ENCODE measurements at regions not wholly inside any gene's neighbourhood (a gene's known extent, or its start where the extent isn't known, plus 50 kb on each side); places are given as distances from the start of the nearest gene placed in this dataset.

DNA sequence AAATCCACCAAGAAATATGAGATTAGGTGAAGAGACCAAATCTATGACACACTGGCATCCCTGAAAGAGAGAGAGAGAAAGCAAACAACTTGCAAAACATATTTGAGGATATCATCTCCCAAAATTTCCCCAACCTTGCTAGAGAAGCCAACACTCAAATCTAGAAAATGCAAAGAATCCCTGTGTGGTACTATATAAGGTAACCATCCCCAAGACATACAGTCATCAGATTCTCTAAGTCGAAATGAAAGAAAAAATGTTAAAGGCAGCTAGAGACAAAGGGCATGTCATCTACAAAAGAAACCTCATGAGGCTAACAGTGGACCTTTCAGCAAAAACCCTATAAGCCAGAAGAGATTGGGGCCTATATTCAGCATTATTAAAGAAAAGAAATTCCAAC lies 622.1 kb upstream of the LMCD1 start:
- H3K9me3 ChIP-seq (ENCODE audit: control extremely low read depth in 1 of 5, control insufficient read depth in 4 of 5, insufficient read depth in 2 of 5, low read depth in 1 of 5, low read length in 4 of 5), result peaks cover 0 to 25% (median 10%) of the 10 kb centered on the region in 5 experiments
- no peak overlapping the region for H3K27ac ChIP-seq (ENCODE audit: insufficient read depth in 1 of 2, low read depth in 1 of 2, low read length in 2 of 2, poor library complexity in 1 of 2, severe bottlenecking in 2 of 2)
- H3K36me3 ChIP-seq (ENCODE audit: control insufficient read depth in 4 of 4, insufficient read depth in 4 of 4, low read length in 3 of 4), result no peaks in the 10 kb centered on the region
- H3K4me1 ChIP-seq (ENCODE audit: control extremely low read depth in 1 of 4, control insufficient read depth in 4 of 4, insufficient read depth in 4 of 4, low read length in 3 of 4), result peaks cover 0 to 5% (median 2%) of the 10 kb centered on the region in 4 experiments
- no peak overlapping the region for H3K4me3 ChIP-seq (ENCODE audit: control insufficient read depth in 1 of 7, extremely low read depth in 1 of 7, insufficient read depth in 4 of 7, low read depth in 2 of 7, low read length in 6 of 7)
- POLR2A ChIA-PET, result no interaction called here
- peaks cover 0 to 62% (median 30%) of the 10 kb centered on the region in 5 experiments for H3K27me3 ChIP-seq (replicated peaks in 2 of 5; ENCODE audit: control insufficient read depth in 4 of 5, insufficient read depth in 5 of 5, low read length in 4 of 5)
- no peak for DNase-seq
- CTCF ChIA-PET, result no interaction called here
- no CpG with 5 or more reads among the region's 1 CpG for WGBS (ENCODE audit: insufficient coverage)

DNA sequence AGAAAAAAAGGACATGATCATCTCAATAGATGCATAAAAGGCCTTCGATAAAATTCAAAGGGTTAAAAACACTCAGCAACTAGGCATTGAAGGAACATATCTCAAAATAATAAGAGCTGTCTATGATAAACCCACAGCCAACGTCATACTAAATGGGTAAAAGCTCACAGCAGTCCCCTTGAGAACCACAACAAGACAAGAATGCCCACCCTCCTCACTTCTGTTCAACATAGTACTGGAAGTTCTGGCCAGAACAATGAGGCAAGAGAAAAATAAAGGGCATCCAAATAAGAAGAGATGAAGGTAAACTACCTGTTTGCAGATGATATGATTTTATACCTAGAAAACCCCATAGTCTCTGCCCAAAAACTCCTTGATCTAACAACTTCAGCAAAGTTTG lies 619.7 kb upstream of the LMCD1 start:
- POLR2A ChIA-PET, result no interaction called here
- Histone ChIP-seq H3K36me3 (ENCODE audit: control insufficient read depth in 4 of 4, insufficient read depth in 4 of 4, low read length in 3 of 4) (no peaks in the 10 kb centered on the region), H3K27me3 (replicated peaks in 2 of 5; ENCODE audit: control insufficient read depth in 4 of 5, insufficient read depth in 5 of 5, low read length in 4 of 5) (peaks cover 0 to 62% (median 27%) of the 10 kb centered on the region in 5 experiments), H3K9me3 (ENCODE audit: control extremely low read depth in 1 of 5, control insufficient read depth in 4 of 5, insufficient read depth in 2 of 5, low read depth in 1 of 5, low read length in 4 of 5) (peaks cover 0 to 36% (median 10%) of the 10 kb centered on the region in 5 experiments), H3K4me3 (ENCODE audit: control insufficient read depth in 1 of 7, extremely low read depth in 1 of 7, insufficient read depth in 4 of 7, low read depth in 2 of 7, low read length in 6 of 7) (no peak overlapping the region), H3K27ac (ENCODE audit: insufficient read depth in 1 of 2, low read depth in 1 of 2, low read length in 2 of 2, poor library complexity in 1 of 2, severe bottlenecking in 2 of 2) (no peak overlapping the region), H3K4me1 (ENCODE audit: control extremely low read depth in 1 of 4, control insufficient read depth in 4 of 4, insufficient read depth in 4 of 4, low read length in 3 of 4) (peaks cover 0 to 1% (median under 1%) of the 10 kb centered on the region in 4 experiments)
- no peak for DNase-seq
- WGBS (ENCODE audit: insufficient coverage), result 100% methylated on average over 2 of the region's 2 CpGs
- CTCF ChIA-PET, result no interaction called here

DNA sequence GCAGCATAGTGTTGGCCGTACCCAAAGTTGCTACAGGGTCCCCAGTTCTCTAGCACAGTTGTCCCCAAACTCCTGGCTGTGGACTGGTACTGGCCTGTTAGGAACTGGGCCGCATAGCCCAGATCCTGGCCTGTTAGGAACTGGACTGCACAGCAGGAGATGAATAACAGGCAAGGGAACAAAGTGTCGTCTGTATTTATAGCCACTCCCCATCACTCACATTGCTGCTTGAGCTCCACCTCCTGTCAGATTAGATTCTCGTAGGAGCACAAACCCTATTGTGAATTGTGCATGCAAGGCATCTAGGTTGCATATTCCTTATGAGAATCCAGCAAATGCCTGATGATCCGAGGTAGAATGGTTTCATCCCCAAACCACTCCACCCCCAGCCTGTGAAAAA lies 604.0 kb upstream of the LMCD1 start:
- no peaks in the 10 kb centered on the region for H3K4me1 ChIP-seq (ENCODE audit: control extremely low read depth in 1 of 4, control insufficient read depth in 4 of 4, insufficient read depth in 4 of 4, low read length in 3 of 4)
- WGBS (ENCODE audit: insufficient coverage), result 73% methylated on average over 5 of the region's 5 CpGs
- no peaks in the 10 kb centered on the region for H3K36me3 ChIP-seq (ENCODE audit: control insufficient read depth in 4 of 4, insufficient read depth in 4 of 4, low read length in 3 of 4)
- H3K4me3 ChIP-seq (ENCODE audit: control insufficient read depth in 1 of 7, extremely low read depth in 1 of 7, insufficient read depth in 4 of 7, low read depth in 2 of 7, low read length in 6 of 7), result no peak overlapping the region
- H3K27ac ChIP-seq (ENCODE audit: insufficient read depth in 1 of 2, low read depth in 1 of 2, low read length in 2 of 2, poor library complexity in 1 of 2, severe bottlenecking in 2 of 2), result no peak overlapping the region
- peaks cover 0 to 5% (median 0%) of the 10 kb centered on the region in 5 experiments for H3K9me3 ChIP-seq (ENCODE audit: control extremely low read depth in 1 of 5, control insufficient read depth in 4 of 5, insufficient read depth in 2 of 5, low read depth in 1 of 5, low read length in 4 of 5)
- DNase-seq, result no peak
- CTCF ChIA-PET, result no interaction called here
- peaks cover 0 to 2% (median 0%) of the 10 kb centered on the region in 5 experiments for H3K27me3 ChIP-seq (replicated peaks in 2 of 5; ENCODE audit: control insufficient read depth in 4 of 5, insufficient read depth in 5 of 5, low read length in 4 of 5)
- POLR2A ChIA-PET, result no interaction called here

DNA sequence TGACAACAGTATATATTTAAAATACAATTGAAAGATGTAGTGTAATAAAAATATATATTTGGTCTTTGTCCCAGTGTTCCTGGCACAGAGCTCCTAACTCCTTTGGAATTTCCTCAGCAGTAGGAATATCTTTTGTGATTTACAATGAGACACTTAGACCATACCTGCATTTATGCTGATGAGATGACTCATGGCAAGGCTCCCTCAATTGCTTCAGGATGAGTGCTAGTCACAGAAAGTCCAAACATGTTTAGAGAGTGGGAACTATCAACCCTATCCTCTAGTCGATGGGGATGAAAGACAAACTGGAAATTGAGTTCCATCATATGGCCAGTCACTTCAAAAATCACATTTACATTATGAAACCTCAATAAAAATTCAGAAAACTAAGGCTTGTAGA lies 588.3 kb upstream of the LMCD1 start:
- peaks cover 0 to 2% (median 0%) of the 10 kb centered on the region in 5 experiments for H3K9me3 ChIP-seq (ENCODE audit: control extremely low read depth in 1 of 5, control insufficient read depth in 4 of 5, insufficient read depth in 2 of 5, low read depth in 1 of 5, low read length in 4 of 5)
- POLR2A ChIA-PET, result no interaction called here

DNA sequence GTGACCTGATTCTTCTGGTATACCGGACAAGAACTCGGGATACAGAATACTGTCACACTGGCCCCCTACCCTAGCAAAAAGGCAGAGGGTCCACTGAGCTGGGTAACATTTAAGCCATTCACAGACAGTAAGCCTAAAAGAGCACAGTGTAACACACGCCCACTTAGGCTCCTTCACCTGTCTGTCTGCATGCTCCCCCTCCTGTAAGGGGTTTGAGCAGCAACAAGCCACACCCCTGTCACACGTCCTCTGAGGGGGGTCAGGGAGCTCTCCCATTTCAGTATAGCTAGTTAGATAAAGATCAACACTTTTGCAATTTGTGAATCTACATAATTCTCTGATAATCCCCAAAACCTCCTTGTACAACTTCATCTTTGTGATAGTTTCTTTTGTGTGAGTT lies 586.3 kb upstream of the LMCD1 start:
- H3K4me1 ChIP-seq (ENCODE audit: control extremely low read depth in 1 of 4, control insufficient read depth in 4 of 4, insufficient read depth in 4 of 4, low read length in 3 of 4), result no peaks in the 10 kb centered on the region
- POLR2A ChIA-PET, result no interaction called here
- CTCF ChIA-PET, result no interaction called here
- no peak overlapping the region for H3K27ac ChIP-seq (ENCODE audit: insufficient read depth in 1 of 2, low read depth in 1 of 2, low read length in 2 of 2, poor library complexity in 1 of 2, severe bottlenecking in 2 of 2)
- peaks cover 0 to 2% (median 0%) of the 10 kb centered on the region in 5 experiments for H3K9me3 ChIP-seq (ENCODE audit: control extremely low read depth in 1 of 5, control insufficient read depth in 4 of 5, insufficient read depth in 2 of 5, low read depth in 1 of 5, low read length in 4 of 5)
- no peak for DNase-seq
- no peaks in the 10 kb centered on the region for H3K36me3 ChIP-seq (ENCODE audit: control insufficient read depth in 4 of 4, insufficient read depth in 4 of 4, low read length in 3 of 4)
- no peak overlapping the region for H3K4me3 ChIP-seq (ENCODE audit: control insufficient read depth in 1 of 7, extremely low read depth in 1 of 7, insufficient read depth in 4 of 7, low read depth in 2 of 7, low read length in 6 of 7)
- 85% methylated on average over 2 of the region's 4 CpGs for WGBS (ENCODE audit: insufficient coverage)
- peaks cover 0 to 4% (median 2%) of the 10 kb centered on the region in 5 experiments for H3K27me3 ChIP-seq (replicated peaks in 2 of 5; ENCODE audit: control insufficient read depth in 4 of 5, insufficient read depth in 5 of 5, low read length in 4 of 5)

More for the DNA sequence above, 588.3 kb upstream of the LMCD1 start:
- peaks cover 0 to 4% (median 0%) of the 10 kb centered on the region in 5 experiments for H3K27me3 ChIP-seq (replicated peaks in 2 of 5; ENCODE audit: control insufficient read depth in 4 of 5, insufficient read depth in 5 of 5, low read length in 4 of 5)
- H3K36me3 ChIP-seq (ENCODE audit: control insufficient read depth in 4 of 4, insufficient read depth in 4 of 4, low read length in 3 of 4), result no peaks in the 10 kb centered on the region
- H3K4me1 ChIP-seq (ENCODE audit: control extremely low read depth in 1 of 4, control insufficient read depth in 4 of 4, insufficient read depth in 4 of 4, low read length in 3 of 4), result no peaks in the 10 kb centered on the region
- CTCF ChIA-PET, result no interaction called here
- H3K27ac ChIP-seq (ENCODE audit: insufficient read depth in 1 of 2, low read depth in 1 of 2, low read length in 2 of 2, poor library complexity in 1 of 2, severe bottlenecking in 2 of 2), result no peak overlapping the region
- H3K4me3 ChIP-seq (ENCODE audit: control insufficient read depth in 1 of 7, extremely low read depth in 1 of 7, insufficient read depth in 4 of 7, low read depth in 2 of 7, low read length in 6 of 7), result no peak overlapping the region
- 100% methylated on average over 1 of the region's 1 CpG for WGBS (ENCODE audit: insufficient coverage)
- no peak for DNase-seq

DNA sequence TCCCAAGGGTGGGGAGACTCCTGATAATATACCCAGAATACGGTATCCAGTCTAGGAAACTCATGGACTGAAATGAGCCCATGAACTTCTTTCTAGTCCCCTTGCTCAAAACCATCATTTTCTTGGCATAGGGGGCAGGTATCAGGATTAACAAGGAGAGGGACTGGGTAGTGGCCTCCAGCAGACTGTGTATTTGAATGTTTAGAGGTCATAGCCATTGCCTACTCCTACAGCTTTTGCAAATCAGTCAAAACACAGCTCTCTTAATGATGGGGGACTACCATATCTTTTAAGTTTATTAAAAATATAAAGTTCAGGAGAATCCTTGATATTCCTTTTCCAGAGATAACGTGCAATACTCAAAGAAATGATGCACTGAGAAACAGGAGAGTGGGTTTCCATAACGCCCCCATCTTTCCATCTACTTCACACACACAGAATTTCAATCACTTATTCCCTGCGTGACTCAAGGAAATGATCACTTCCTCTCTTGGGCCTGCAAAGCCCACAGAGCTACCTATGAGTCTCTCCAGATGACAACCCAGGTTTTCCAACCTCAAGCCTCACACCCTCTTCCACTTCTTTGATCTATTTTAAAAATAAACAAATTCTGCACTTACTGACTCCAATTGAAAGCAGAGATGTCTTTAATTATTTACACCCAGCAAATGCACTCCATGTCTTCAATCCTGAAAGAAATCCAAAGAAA lies 584.0 kb upstream of the LMCD1 start:
- Histone ChIP-seq H3K4me3 (ENCODE audit: control insufficient read depth in 1 of 7, extremely low read depth in 1 of 7, insufficient read depth in 4 of 7, low read depth in 2 of 7, low read length in 6 of 7) (no peak overlapping the region), H3K9me3 (ENCODE audit: control extremely low read depth in 1 of 5, control insufficient read depth in 4 of 5, insufficient read depth in 2 of 5, low read depth in 1 of 5, low read length in 4 of 5) (peaks cover 0 to 5% (median 0%) of the 10 kb centered on the region in 5 experiments), H3K27ac (ENCODE audit: insufficient read depth in 1 of 2, low read depth in 1 of 2, low read length in 2 of 2, poor library complexity in 1 of 2, severe bottlenecking in 2 of 2) (no peak overlapping the region), H3K27me3 (replicated peaks in 2 of 5; ENCODE audit: control insufficient read depth in 4 of 5, insufficient read depth in 5 of 5, low read length in 4 of 5) (peaks cover 0 to 4% (median 2%) of the 10 kb centered on the region in 5 experiments), H3K36me3 (ENCODE audit: control insufficient read depth in 4 of 4, insufficient read depth in 4 of 4, low read length in 3 of 4) (no peaks in the 10 kb centered on the region), H3K4me1 (ENCODE audit: control extremely low read depth in 1 of 4, control insufficient read depth in 4 of 4, insufficient read depth in 4 of 4, low read length in 3 of 4) (no peaks in the 10 kb centered on the region)
- ChIA-PET POLR2A (no interaction called here), CTCF (no interaction called here)
- 48% methylated on average over 2 of the region's 4 CpGs for WGBS (ENCODE audit: insufficient coverage)
- DNase-seq, result no peak

DNA sequence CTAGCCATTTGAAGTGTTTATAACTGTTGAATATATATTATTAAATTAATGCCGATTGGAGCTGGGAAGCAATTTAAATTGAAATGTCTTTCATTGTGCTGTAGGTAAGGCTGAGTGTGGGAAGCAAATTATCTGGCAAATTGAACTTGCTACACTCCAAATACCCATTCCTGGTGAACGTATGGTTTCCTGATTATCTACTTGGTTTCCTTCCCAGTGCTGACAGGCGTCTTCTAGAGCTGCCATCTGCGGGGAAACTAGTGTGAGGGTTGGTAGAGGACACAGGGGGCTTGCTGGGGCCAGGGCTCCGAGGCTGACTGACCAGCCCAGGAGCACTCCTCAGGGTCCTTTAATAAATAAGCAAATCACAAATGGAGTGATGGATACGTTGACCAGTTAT lies 581.4 kb upstream of the LMCD1 start:
- H3K36me3 ChIP-seq (ENCODE audit: control insufficient read depth in 4 of 4, insufficient read depth in 4 of 4, low read length in 3 of 4), result no peaks in the 10 kb centered on the region
- POLR2A ChIA-PET, result no interaction called here
- CTCF ChIA-PET, result no interaction called here
- no peak overlapping the region for H3K4me3 ChIP-seq (ENCODE audit: control insufficient read depth in 1 of 7, extremely low read depth in 1 of 7, insufficient read depth in 4 of 7, low read depth in 2 of 7, low read length in 6 of 7)
- no peaks in the 10 kb centered on the region for H3K4me1 ChIP-seq (ENCODE audit: control extremely low read depth in 1 of 4, control insufficient read depth in 4 of 4, insufficient read depth in 4 of 4, low read length in 3 of 4)
- WGBS (ENCODE audit: insufficient coverage), result 67% methylated on average over 3 of the region's 6 CpGs
- no peak for DNase-seq
- no peak overlapping the region for H3K27ac ChIP-seq (ENCODE audit: insufficient read depth in 1 of 2, low read depth in 1 of 2, low read length in 2 of 2, poor library complexity in 1 of 2, severe bottlenecking in 2 of 2)
- H3K27me3 ChIP-seq (replicated peaks in 2 of 5; ENCODE audit: control insufficient read depth in 4 of 5, insufficient read depth in 5 of 5, low read length in 4 of 5), result peaks cover 0 to 3% (median under 1%) of the 10 kb centered on the region in 5 experiments
- H3K9me3 ChIP-seq (ENCODE audit: control extremely low read depth in 1 of 5, control insufficient read depth in 4 of 5, insufficient read depth in 2 of 5, low read depth in 1 of 5, low read length in 4 of 5), result peaks cover 0 to 5% (median 0%) of the 10 kb centered on the region in 5 experiments
